GM12878 (cell line): ENCODE measurements at regions not wholly inside any gene's neighbourhood (a gene's known extent, or its start where the extent isn't known, plus 50 kb on each side); places are given as distances from the start of the nearest gene placed in this dataset.

Source experiments
- ATAC-seq: fragments of 200-7000 bp; cut with Tn5 transposase; 3 replicates; pipeline ENCODE4 v1.9.1; 2020; ENCODE audit warnings: mild to moderate bottlenecking, moderate library complexity
- BruUV-seq: library from RNA; stranded (reverse); fragments of 400-500 nt; replicated peaks from 2 replicates; lab custom pipeline; 2021; lab: Mats Ljungman, UMichigan
- CTCF ChIA-PET: fragments of 300-600 bp; sonication (Branson Sonifier 250); formaldehyde crosslinking; extraction: SDS; loops from one replicate; lab custom pipeline; 2021; ENCODE audit warnings: inconsistent platforms; lab: Yijun Ruan, JAX
- POLR2A ChIA-PET: fragments of 350-600 bp; formaldehyde crosslinking; extraction: SDS; loops from one replicate; lab custom pipeline; 2021; ENCODE audit warnings: inconsistent platforms; lab: Charles Lee
- RAD21 ChIA-PET: fragments of 300-600 bp; sonication (Branson Sonifier 250); formaldehyde crosslinking; loops from one replicate; lab custom pipeline; 2023; ENCODE audit warnings: antibody characterized with exemption; ENCODE audit not compliant: unreplicated experiment; lab: Charles Lee
- SMC1A ChIA-PET: fragments of 300-600 bp; sonication (Branson Sonifier 250); formaldehyde crosslinking; loops from one replicate; lab custom pipeline; 2023; ENCODE audit not compliant: unreplicated experiment, uncharacterized antibody; lab: Charles Lee
- DNase-seq: peaks from one replicate; pipeline ENCODE4 v3.0.0-alpha.2; 2011; ENCODE audit warnings: low read depth, low spot score
- FAIRE-seq: peaks from 3 replicates; lab custom pipeline; 2011; peaks lifted over from hg19 to GRCh38; lab: Jason Lieb, UNC
- H2AFZ ChIP-seq: 2 replicates; pipeline ENCODE4 v1.6.0; 2011; ENCODE audit warnings: low read depth, low read length, control low read depth; ENCODE audit not compliant: control insufficient read depth
- H3K27ac ChIP-seq: 2 replicates; pipeline ENCODE4 v1.5.1; 2011; ENCODE audit warnings: control low read depth; ENCODE audit not compliant: control insufficient read depth, insufficient read depth
- H3K27me3 ChIP-seq, 2 experiments: replicated peaks in 1 of 2; 2 replicates each; pipeline versions ENCODE4 v1.6.0 to v1.6.1; 2011; ENCODE audit warnings: low read length in 1 of 2; ENCODE audit not compliant: control insufficient read depth in 2 of 2, insufficient read depth in 2 of 2
- H3K36me3 ChIP-seq, 2 experiments: 2 replicates each; pipeline ENCODE4 v1.5.1; 2011; ENCODE audit warnings: low read length in 1 of 2; ENCODE audit not compliant: control insufficient read depth in 2 of 2, insufficient read depth in 2 of 2
- H3K4me1 ChIP-seq: 2 replicates; pipeline ENCODE4 v1.6.1; 2011; ENCODE audit warnings: mild to moderate bottlenecking, low read length, moderate library complexity, mixed read lengths; ENCODE audit not compliant: control insufficient read depth, insufficient read depth
- H3K4me2 ChIP-seq: 2 replicates; pipeline ENCODE4 v1.6.0; 2011; ENCODE audit warnings: control low read depth; ENCODE audit not compliant: control insufficient read depth, insufficient read depth
- H3K4me3 ChIP-seq: fragments of 200-600 bp; sonication (generic); 2 replicates; pipeline ENCODE4 v1.5.1; 2016
- H3K79me2 ChIP-seq: 2 replicates; pipeline ENCODE4 v1.6.0; 2011; ENCODE audit warnings: low read length; ENCODE audit not compliant: control insufficient read depth, insufficient read depth
- H3K9ac ChIP-seq: 2 replicates; pipeline ENCODE4 v1.8.0; 2011; ENCODE audit warnings: low read length, control low read depth, mixed read lengths; ENCODE audit not compliant: control insufficient read depth, insufficient read depth
- H3K9me3 ChIP-seq: replicated peaks from 3 replicates; pipeline ENCODE4 v1.5.1; 2011; ENCODE audit warnings: mild to moderate bottlenecking, low read length; ENCODE audit not compliant: control insufficient read depth, insufficient read depth
- H4K20me1 ChIP-seq: 2 replicates; pipeline ENCODE4 v1.6.0; 2011; ENCODE audit not compliant: control insufficient read depth, insufficient read depth
- CBX3 ChIP-seq: fragments of 200-600 bp; sonication (generic); IDR thresholded peaks from 2 replicates; pipeline ENCODE4 v1.6.1; 2016; ENCODE audit warnings: low read depth, borderline replicate concordance
- DPF2 ChIP-seq: fragments of 450-650 bp; IDR thresholded peaks from 2 replicates; pipeline ENCODE4 v1.6.1; 2017; ENCODE audit warnings: mild to moderate bottlenecking
- EED ChIP-seq: sonication (generic); IDR thresholded peaks from 2 replicates; pipeline ENCODE4 v1.6.1; 2016; ENCODE audit warnings: antibody characterized with exemption, low read depth
- FOS ChIP-seq: IDR thresholded peaks from 3 replicates; pipeline ENCODE4 v1.6.1; 2011; ENCODE audit warnings: borderline replicate concordance; ENCODE audit not compliant: insufficient read length; ENCODE audit errors: extremely low read depth
- FOXK2 ChIP-seq: fragments of 450-650 bp; IDR thresholded peaks from 2 replicates; pipeline ENCODE4 v1.6.1; 2017; ENCODE audit warnings: mild to moderate bottlenecking, moderate library complexity
- HCFC1 ChIP-seq: fragments of 150-350 bp; IDR thresholded peaks from 2 replicates; pipeline ENCODE4 v1.6.1; 2014; ENCODE audit warnings: low read length
- JUNB ChIP-seq: IDR thresholded peaks from 2 replicates; pipeline ENCODE4 v1.6.1; 2016; ENCODE audit warnings: antibody characterized with exemption, mild to moderate bottlenecking
- JUND ChIP-seq: IDR thresholded peaks from 2 replicates; pipeline ENCODE4 v1.6.1; 2012; ENCODE audit warnings: low read depth, mild to moderate bottlenecking, low read length, improper control_type of control experiment, moderate library complexity
- MTA3 ChIP-seq: IDR thresholded peaks from 2 replicates; pipeline ENCODE4 v1.6.1; 2012; ENCODE audit warnings: low read length, inconsistent platforms, borderline replicate concordance
- NRF1 ChIP-seq: conservative IDR thresholded peaks from 2 replicates; pipeline ENCODE4 v1.6.1; 2011; ENCODE audit warnings: mild to moderate bottlenecking, low read depth, low read length, improper control_type of control experiment
- POLR2AphosphoS2 ChIP-seq: IDR thresholded peaks from 2 replicates; pipeline ENCODE4 v1.6.1; 2011; ENCODE audit warnings: low read depth, mild to moderate bottlenecking, low read length, improper control_type of control experiment, moderate library complexity
- SIN3A ChIP-seq: IDR thresholded peaks from 2 replicates; pipeline ENCODE4 v1.6.1; 2012; ENCODE audit warnings: low read depth, low read length, improper control_type of control experiment
- SMC3 ChIP-seq: IDR thresholded peaks from 2 replicates; pipeline ENCODE4 v1.6.1; 2011; ENCODE audit warnings: low read length, improper control_type of control experiment, borderline replicate concordance
- SREBF1 ChIP-seq: IDR thresholded peaks from 2 replicates; pipeline ENCODE4 v1.6.1; 2012; ENCODE audit warnings: mild to moderate bottlenecking, low read length
- STAT1 ChIP-seq: fragments of 450-650 bp; conservative IDR thresholded peaks from 2 replicates; pipeline ENCODE4 v1.6.1; 2014; ENCODE audit warnings: antibody characterized with exemption, mild to moderate bottlenecking
- YBX1 ChIP-seq: fragments of 450-650 bp; IDR thresholded peaks from 2 replicates; pipeline ENCODE4 v1.6.1; 2016; ENCODE audit warnings: antibody characterized with exemption
- ZNF24 ChIP-seq: fragments of 450-650 bp; IDR thresholded peaks from 2 replicates; pipeline ENCODE4 v1.6.1; 2017; ENCODE audit warnings: antibody characterized with exemption, mild to moderate bottlenecking
- WGBS: methylation state at CpG from one replicate; pipeline ENCODE4 v1.1.6; 2016; ENCODE audit warnings: low lambda C conversion rate; ENCODE audit not compliant: insufficient replicate concordance, insufficient coverage; ENCODE audit errors: missing lambda C conversion rate; 5-methylcytosine and 5-hydroxymethylcytosine counted together
- in situ Hi-C: fragments of 300-500 bp; cut with MboI; formaldehyde crosslinking; loops from 9 replicates; pipeline ENCODE4 v1.14.3; 2018; ENCODE audit warnings: mixed read lengths
- intact Hi-C: fragments of 100-400 bp; cut with micrococcal nuclease; formaldehyde crosslinking; loops from one replicate; pipeline ENCODE4 v1.14.2; 2022; ENCODE audit not compliant: unreplicated experiment
- TF ChIP-seq, protein P1 (sequence below): fragments of 450-650 bp; formaldehyde crosslinking; IDR thresholded peaks from 2 replicates; pipeline ENCODE4 v1.4.0; 2020; ENCODE audit warnings: mild to moderate bottlenecking, moderate library complexity
- TF ChIP-seq, protein P2 (sequence below): fragments of 450-650 bp; IDR thresholded peaks from 2 replicates; pipeline ENCODE4 v1.6.1; 2016; ENCODE audit warnings: mild to moderate bottlenecking, moderate library complexity, borderline replicate concordance
- TF ChIP-seq, protein P3 (sequence below): IDR thresholded peaks from 2 replicates; pipeline ENCODE4 v1.6.1; 2011; ENCODE audit warnings: low read depth, mild to moderate bottlenecking, low read length, moderate library complexity, borderline replicate concordance; ENCODE audit errors: extremely low read depth

DNA sequence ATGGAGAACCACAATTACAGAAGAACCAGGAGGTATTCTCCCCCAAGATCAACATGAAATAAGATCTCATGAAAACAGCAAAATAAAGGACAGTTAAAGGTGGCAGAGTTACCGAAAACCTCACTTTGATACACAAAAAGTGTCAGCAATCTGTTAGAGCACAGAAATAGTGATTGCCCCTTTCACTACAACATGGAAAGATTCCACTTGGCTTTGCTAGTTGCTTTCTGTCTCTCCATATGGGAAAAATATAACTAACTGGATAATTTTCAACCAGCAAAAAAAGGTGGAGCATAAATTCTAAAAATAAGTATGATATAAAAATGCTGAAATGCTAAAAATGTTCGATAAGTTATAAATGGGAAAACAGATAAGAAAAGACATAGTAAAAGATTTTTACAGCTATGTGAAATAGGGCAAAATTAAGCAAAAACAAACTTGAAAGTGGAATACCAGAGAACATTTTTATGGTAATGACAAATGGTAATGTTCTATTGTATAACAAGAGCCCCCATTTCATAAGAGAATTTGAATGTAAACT is 90.2 kb downstream of the GPR85 start:
- Histone ChIP-seq H3K4me1 (no peaks in the 10 kb centered on the region), H3K4me3 (no peak overlapping the region), H3K27ac (no peak overlapping the region), H3K27me3 (no peaks in the 10 kb centered on the region), H3K36me3 (no peaks in the 10 kb centered on the region), H4K20me1 (no peaks in the 10 kb centered on the region), H3K79me2 (no peaks in the 10 kb centered on the region), H3K9me3 (no peaks in the 10 kb centered on the region), H3K9ac (no peak overlapping the region), H2AFZ (no peak overlapping the region), H3K4me2 (no peak overlapping the region)
- WGBS, result 3% methylated on average over 2 of the region's 2 CpGs
- POLR2A ChIA-PET, result no interaction called here
- intact Hi-C loops (no loop called here), in situ Hi-C loops (no loop called here)
- RAD21 ChIA-PET, result no interaction called here
- SMC1A ChIA-PET, result interaction anchor here (0.8 kb wide), 1 partner anchor 234 kb away, joined by 3 read pairs; no protein-coding TSS in a partner anchor
- no TSS peak for BruUV-seq
- FAIRE-seq (no peak), DNase-seq (no peak), ATAC-seq (no peak)
- TF ChIP-seq, protein P1, sequence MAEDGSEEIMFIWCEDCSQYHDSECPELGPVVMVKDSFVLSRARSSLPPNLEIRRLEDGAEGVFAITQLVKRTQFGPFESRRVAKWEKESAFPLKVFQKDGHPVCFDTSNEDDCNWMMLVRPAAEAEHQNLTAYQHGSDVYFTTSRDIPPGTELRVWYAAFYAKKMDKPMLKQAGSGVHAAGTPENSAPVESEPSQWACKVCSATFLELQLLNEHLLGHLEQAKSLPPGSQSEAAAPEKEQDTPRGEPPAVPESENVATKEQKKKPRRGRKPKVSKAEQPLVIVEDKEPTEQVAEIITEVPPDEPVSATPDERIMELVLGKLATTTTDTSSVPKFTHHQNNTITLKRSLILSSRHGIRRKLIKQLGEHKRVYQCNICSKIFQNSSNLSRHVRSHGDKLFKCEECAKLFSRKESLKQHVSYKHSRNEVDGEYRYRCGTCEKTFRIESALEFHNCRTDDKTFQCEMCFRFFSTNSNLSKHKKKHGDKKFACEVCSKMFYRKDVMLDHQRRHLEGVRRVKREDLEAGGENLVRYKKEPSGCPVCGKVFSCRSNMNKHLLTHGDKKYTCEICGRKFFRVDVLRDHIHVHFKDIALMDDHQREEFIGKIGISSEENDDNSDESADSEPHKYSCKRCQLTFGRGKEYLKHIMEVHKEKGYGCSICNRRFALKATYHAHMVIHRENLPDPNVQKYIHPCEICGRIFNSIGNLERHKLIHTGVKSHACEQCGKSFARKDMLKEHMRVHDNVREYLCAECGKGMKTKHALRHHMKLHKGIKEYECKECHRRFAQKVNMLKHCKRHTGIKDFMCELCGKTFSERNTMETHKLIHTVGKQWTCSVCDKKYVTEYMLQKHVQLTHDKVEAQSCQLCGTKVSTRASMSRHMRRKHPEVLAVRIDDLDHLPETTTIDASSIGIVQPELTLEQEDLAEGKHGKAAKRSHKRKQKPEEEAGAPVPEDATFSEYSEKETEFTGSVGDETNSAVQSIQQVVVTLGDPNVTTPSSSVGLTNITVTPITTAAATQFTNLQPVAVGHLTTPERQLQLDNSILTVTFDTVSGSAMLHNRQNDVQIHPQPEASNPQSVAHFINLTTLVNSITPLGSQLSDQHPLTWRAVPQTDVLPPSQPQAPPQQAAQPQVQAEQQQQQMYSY, result no peak
- TF ChIP-seq POLR2AphosphoS2 (no peak), NRF1 (no peak), EED (no peak), JUNB (no peak), FOXK2 (no peak), CBX3 (no peak), SMC3 (no peak), SIN3A (no peak), SREBF1 (no peak), YBX1 (no peak), DPF2 (no peak), ZNF24 (no peak), FOS (no peak), MTA3 (no peak), HCFC1 (no peak), JUND (no peak), STAT1 (no peak)
- TF ChIP-seq, protein P2, sequence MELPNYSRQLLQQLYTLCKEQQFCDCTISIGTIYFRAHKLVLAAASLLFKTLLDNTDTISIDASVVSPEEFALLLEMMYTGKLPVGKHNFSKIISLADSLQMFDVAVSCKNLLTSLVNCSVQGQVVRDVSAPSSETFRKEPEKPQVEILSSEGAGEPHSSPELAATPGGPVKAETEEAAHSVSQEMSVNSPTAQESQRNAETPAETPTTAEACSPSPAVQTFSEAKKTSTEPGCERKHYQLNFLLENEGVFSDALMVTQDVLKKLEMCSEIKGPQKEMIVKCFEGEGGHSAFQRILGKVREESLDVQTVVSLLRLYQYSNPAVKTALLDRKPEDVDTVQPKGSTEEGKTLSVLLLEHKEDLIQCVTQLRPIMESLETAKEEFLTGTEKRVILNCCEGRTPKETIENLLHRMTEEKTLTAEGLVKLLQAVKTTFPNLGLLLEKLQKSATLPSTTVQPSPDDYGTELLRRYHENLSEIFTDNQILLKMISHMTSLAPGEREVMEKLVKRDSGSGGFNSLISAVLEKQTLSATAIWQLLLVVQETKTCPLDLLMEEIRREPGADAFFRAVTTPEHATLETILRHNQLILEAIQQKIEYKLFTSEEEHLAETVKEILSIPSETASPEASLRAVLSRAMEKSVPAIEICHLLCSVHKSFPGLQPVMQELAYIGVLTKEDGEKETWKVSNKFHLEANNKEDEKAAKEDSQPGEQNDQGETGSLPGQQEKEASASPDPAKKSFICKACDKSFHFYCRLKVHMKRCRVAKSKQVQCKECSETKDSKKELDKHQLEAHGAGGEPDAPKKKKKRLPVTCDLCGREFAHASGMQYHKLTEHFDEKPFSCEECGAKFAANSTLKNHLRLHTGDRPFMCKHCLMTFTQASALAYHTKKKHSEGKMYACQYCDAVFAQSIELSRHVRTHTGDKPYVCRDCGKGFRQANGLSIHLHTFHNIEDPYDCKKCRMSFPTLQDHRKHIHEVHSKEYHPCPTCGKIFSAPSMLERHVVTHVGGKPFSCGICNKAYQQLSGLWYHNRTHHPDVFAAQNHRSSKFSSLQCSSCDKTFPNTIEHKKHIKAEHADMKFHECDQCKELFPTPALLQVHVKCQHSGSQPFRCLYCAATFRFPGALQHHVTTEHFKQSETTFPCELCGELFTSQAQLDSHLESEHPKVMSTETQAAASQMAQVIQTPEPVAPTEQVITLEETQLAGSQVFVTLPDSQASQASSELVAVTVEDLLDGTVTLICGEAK, result no peak
- TF ChIP-seq, protein P3, sequence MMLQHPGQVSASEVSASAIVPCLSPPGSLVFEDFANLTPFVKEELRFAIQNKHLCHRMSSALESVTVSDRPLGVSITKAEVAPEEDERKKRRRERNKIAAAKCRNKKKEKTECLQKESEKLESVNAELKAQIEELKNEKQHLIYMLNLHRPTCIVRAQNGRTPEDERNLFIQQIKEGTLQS, result no peak
- CTCF ChIA-PET, result interaction anchor here (0.6 kb wide), 1 partner anchor 621 kb away, joined by 3 read pairs; no protein-coding TSS in a partner anchor
